Neural cell (in vitro differentiated cells): ENCODE measurements at regions not wholly inside any gene's neighbourhood (a gene's known extent, or its start where the extent isn't known, plus 50 kb on each side); places are given as distances from the start of the nearest gene placed in this dataset.

Experiments used
- H2AFZ ChIP-seq: fragments of 200-600, 300-800 bp; sonication (generic), shearing (Covaris generic); 2 replicates; pipeline ENCODE4 v1.6.0; 2014; ENCODE audit warnings: low read depth, mild to moderate bottlenecking, antibody characterized with exemption, low read length, moderate library complexity
- H3F3A ChIP-seq: fragments of 200-600 bp; shearing (Covaris generic); 2 replicates; pipeline ENCODE4 v1.6.1; 2016; ENCODE audit warnings: mild to moderate bottlenecking, moderate library complexity, mixed read lengths, antibody characterized with exemption, low read length; ENCODE audit not compliant: insufficient read depth, poor library complexity, severe bottlenecking
- H3K27ac ChIP-seq: fragments of 200-600, 300-800 bp; sonication (generic), shearing (Covaris generic); 2 replicates; pipeline ENCODE4 v1.5.1; 2014; ENCODE audit warnings: mild to moderate bottlenecking, low read length, moderate library complexity
- H3K27me3 ChIP-seq: fragments of 300-800, 200-600 bp; sonication (generic), shearing (Covaris generic); 2 replicates; pipeline ENCODE4 v1.6.0; 2014; ENCODE audit warnings: mild to moderate bottlenecking, low read depth, low read length, moderate library complexity; ENCODE audit not compliant: insufficient read depth
- H3K36me3 ChIP-seq: fragments of 300-800, 200-600 bp; sonication (generic), shearing (Covaris generic); 2 replicates; pipeline ENCODE4 v1.5.1; 2014; ENCODE audit warnings: mild to moderate bottlenecking, antibody characterized with exemption, low read length, moderate library complexity; ENCODE audit not compliant: insufficient read depth
- H3K4me2 ChIP-seq: fragments of 300-800, 200-600 bp; sonication (generic), shearing (Covaris generic); 2 replicates; pipeline ENCODE4 v1.6.0; 2014; ENCODE audit warnings: mild to moderate bottlenecking, low read length
- H3K4me3 ChIP-seq: fragments of 300-800, 200-600 bp; sonication (generic), shearing (Covaris generic); 2 replicates; pipeline ENCODE4 v1.5.1; 2014; ENCODE audit warnings: mild to moderate bottlenecking, low read length, moderate library complexity
- H3K79me2 ChIP-seq: fragments of 200-600 bp; shearing (Covaris generic); replicated peaks from 2 replicates; pipeline ENCODE4 v1.6.0; 2014; ENCODE audit warnings: mild to moderate bottlenecking, low read length, moderate library complexity; ENCODE audit not compliant: insufficient read depth
- H3K9ac ChIP-seq: fragments of 300-800, 200-600 bp; sonication (generic), shearing (Covaris generic); 2 replicates; pipeline ENCODE4 v1.6.1; 2016; ENCODE audit warnings: mild to moderate bottlenecking, low read length, mixed read lengths
- H3K9me2 ChIP-seq: fragments of 200-600 bp; shearing (Covaris generic); 2 replicates; pipeline ENCODE4 v1.6.1; 2016; ENCODE audit warnings: mild to moderate bottlenecking, low read length, mixed read lengths; ENCODE audit not compliant: insufficient read depth
- H3K9me3 ChIP-seq: fragments of 200-600, 300-800 bp; sonication (generic), shearing (Covaris generic); 2 replicates; pipeline ENCODE4 v1.6.1; 2016; ENCODE audit warnings: mild to moderate bottlenecking, mixed run types, low read length, moderate library complexity, mixed read lengths
- H4K20me1 ChIP-seq: fragments of 200-600 bp; shearing (Covaris generic); 2 replicates; pipeline ENCODE4 v1.6.1; 2016; ENCODE audit warnings: mild to moderate bottlenecking, mixed run types; ENCODE audit not compliant: insufficient read depth
- CTCF ChIP-seq: fragments of 450-650 bp; IDR thresholded peaks from 2 replicates; pipeline ENCODE4 v1.5.1; 2014; ENCODE audit warnings: antibody characterized with exemption, mild to moderate bottlenecking, moderate library complexity; ENCODE audit not compliant: poor library complexity, severe bottlenecking
- EP300 ChIP-seq: fragments of 450-650 bp; conservative IDR thresholded peaks from 2 replicates; pipeline ENCODE4 v1.6.1; 2014; ENCODE audit warnings: antibody characterized with exemption, mild to moderate bottlenecking, moderate library complexity; ENCODE audit not compliant: poor library complexity, severe bottlenecking
- EZH2 ChIP-seq: fragments of 200-600, 300-800 bp; shearing (Covaris generic), sonication (generic); IDR thresholded peaks from 2 replicates; pipeline ENCODE4 v1.6.1; 2014; ENCODE audit warnings: antibody characterized with exemption, low read length, borderline replicate concordance, mild to moderate bottlenecking; ENCODE audit not compliant: insufficient read depth, poor library complexity, severe bottlenecking
- MXI1 ChIP-seq: fragments of 450-650 bp; conservative IDR thresholded peaks from 2 replicates; pipeline ENCODE4 v1.6.1; 2014; ENCODE audit warnings: antibody characterized with exemption, mild to moderate bottlenecking; ENCODE audit not compliant: poor library complexity, severe bottlenecking
- POLR2AphosphoS5 ChIP-seq: IDR thresholded peaks from 2 replicates; pipeline ENCODE4 v1.6.1; 2012
- RAD21 ChIP-seq: fragments of 450-650 bp; conservative IDR thresholded peaks from 2 replicates; pipeline ENCODE4 v1.6.1; 2014; ENCODE audit warnings: antibody characterized with exemption, mild to moderate bottlenecking, moderate library complexity
- SMC3 ChIP-seq: fragments of 450-650 bp; conservative IDR thresholded peaks from 2 replicates; pipeline ENCODE4 v1.6.1; 2014; ENCODE audit warnings: antibody characterized with exemption, mild to moderate bottlenecking, moderate library complexity; ENCODE audit not compliant: poor library complexity
- TAF1 ChIP-seq: IDR thresholded peaks from 2 replicates; pipeline ENCODE4 v1.6.1; 2012; ENCODE audit warnings: low read depth
- TF ChIP-seq, protein P1 (sequence below): IDR thresholded peaks from 2 replicates; pipeline ENCODE4 v1.6.1; 2012; ENCODE audit warnings: borderline replicate concordance

DNA sequence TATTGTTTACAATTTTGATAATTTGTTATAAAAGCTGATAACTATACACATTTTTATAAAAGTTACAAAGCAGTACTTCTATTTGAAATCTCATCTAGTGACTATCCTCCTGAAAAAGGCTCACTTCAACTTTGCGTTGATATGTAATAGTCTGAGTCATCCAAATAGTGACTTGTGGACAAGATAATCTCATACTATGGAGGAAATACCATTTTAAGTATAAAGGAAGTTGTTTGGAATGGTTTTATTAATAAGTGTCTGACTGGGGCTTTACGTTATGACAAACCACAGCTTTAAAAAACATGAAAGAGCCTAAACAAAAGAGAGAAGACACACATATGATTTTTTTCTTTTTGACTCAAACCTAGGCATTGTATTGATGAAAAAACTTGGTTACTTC lies 272.3 kb upstream of the COL3A1 start:
- Histone ChIP-seq H4K20me1 (no peaks in the 10 kb centered on the region), H3K9me3 (no peaks in the 10 kb centered on the region), H3K9ac (no peak overlapping the region), H3F3A (no peaks in the 10 kb centered on the region), H3K36me3 (no peaks in the 10 kb centered on the region), H3K4me3 (no peak overlapping the region), H3K9me2 (no peaks in the 10 kb centered on the region), H2AFZ (no peak overlapping the region), H3K27ac (no peak overlapping the region), H3K79me2 (no peaks in the 10 kb centered on the region), H3K4me2 (no peak overlapping the region), H3K27me3 (no peaks in the 10 kb centered on the region)
- no peak for TF ChIP-seq TAF1
- TF ChIP-seq, protein P1, sequence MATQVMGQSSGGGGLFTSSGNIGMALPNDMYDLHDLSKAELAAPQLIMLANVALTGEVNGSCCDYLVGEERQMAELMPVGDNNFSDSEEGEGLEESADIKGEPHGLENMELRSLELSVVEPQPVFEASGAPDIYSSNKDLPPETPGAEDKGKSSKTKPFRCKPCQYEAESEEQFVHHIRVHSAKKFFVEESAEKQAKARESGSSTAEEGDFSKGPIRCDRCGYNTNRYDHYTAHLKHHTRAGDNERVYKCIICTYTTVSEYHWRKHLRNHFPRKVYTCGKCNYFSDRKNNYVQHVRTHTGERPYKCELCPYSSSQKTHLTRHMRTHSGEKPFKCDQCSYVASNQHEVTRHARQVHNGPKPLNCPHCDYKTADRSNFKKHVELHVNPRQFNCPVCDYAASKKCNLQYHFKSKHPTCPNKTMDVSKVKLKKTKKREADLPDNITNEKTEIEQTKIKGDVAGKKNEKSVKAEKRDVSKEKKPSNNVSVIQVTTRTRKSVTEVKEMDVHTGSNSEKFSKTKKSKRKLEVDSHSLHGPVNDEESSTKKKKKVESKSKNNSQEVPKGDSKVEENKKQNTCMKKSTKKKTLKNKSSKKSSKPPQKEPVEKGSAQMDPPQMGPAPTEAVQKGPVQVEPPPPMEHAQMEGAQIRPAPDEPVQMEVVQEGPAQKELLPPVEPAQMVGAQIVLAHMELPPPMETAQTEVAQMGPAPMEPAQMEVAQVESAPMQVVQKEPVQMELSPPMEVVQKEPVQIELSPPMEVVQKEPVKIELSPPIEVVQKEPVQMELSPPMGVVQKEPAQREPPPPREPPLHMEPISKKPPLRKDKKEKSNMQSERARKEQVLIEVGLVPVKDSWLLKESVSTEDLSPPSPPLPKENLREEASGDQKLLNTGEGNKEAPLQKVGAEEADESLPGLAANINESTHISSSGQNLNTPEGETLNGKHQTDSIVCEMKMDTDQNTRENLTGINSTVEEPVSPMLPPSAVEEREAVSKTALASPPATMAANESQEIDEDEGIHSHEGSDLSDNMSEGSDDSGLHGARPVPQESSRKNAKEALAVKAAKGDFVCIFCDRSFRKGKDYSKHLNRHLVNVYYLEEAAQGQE: no peak

DNA sequence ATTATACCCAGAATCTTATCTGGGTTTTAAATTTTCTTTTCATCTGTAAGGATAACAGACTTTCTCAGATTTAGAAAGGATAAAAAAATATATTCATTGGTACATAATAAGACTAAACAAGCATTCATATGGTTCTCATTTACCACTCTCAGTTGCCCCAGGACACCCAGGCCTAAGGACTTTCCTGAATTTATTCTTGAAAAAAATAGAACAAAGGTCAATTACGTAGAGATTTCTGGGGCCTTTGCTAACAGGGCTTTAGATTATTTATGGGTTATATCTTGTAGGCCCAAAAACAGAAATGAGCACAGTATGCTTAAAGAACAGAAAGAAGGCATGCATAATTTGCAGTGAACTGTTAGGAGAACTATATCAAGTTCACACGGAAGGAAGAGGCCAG lies 269.0 kb upstream of the COL3A1 start:
- H3K27ac ChIP-seq: no peak overlapping the region
- no peaks in the 10 kb centered on the region for H3F3A ChIP-seq
- no peaks in the 10 kb centered on the region for H4K20me1 ChIP-seq
- no peak overlapping the region for H3K9ac ChIP-seq
- no peak overlapping the region for H3K4me2 ChIP-seq
- no peak overlapping the region for H2AFZ ChIP-seq
- TF ChIP-seq RAD21 (no peak), TAF1 (no peak), EZH2 (no peak), POLR2AphosphoS5 (no peak), MXI1 (no peak), CTCF (no peak), SMC3 (no peak), EP300 (no peak)
- TF ChIP-seq, protein P1: no peak
- no peaks in the 10 kb centered on the region for H3K27me3 ChIP-seq
- H3K36me3 ChIP-seq: no peaks in the 10 kb centered on the region
- no peaks in the 10 kb centered on the region for H3K79me2 ChIP-seq
- H3K9me3 ChIP-seq: no peaks in the 10 kb centered on the region
- no peaks in the 10 kb centered on the region for H3K9me2 ChIP-seq
- H3K4me3 ChIP-seq: no peak overlapping the region
